Thoracic aorta (tissue), 2 donors: ENCODE measurements at regions not wholly inside any gene's neighbourhood (a gene's known extent, or its start where the extent isn't known, plus 50 kb on each side); places are given as distances from the start of the nearest gene placed in this dataset.

Experiments used
- ATAC-seq: fragments of 150-250 bp; one replicate; pipeline ENCODE4 v1.8.0; 2017; ENCODE audit warnings: low read depth; ENCODE audit not compliant: insufficient number of reproducible peaks, low FRiP score
- DNase-seq: peaks from one replicate; pipeline ENCODE4 v3.0.0-alpha.2; 2020; ENCODE audit warnings: low spot score
- H3K27ac ChIP-seq, 2 donors: fragments of 200-600 bp; sonication (generic); 1 replicate in 1 of 2; 2 replicates in 1 of 2; pipeline ENCODE4 v1.5.1; 2016; ENCODE audit warnings: mild to moderate bottlenecking in 2 of 2, moderate library complexity in 2 of 2
- H3K27me3 ChIP-seq: fragments of 200-600 bp; sonication (generic); replicated peaks from 2 replicates; pipeline ENCODE4 v1.6.0; 2016; ENCODE audit warnings: mild to moderate bottlenecking; ENCODE audit not compliant: insufficient read depth
- H3K36me3 ChIP-seq: fragments of 200-600 bp; sonication (generic); one replicate; pipeline ENCODE4 v1.5.1; 2016
- H3K4me1 ChIP-seq, 2 donors: fragments of 200-600 bp; sonication (generic); 1 replicate in 1 of 2; 2 replicates in 1 of 2; pipeline versions ENCODE4 v1.5.1 to v1.6.0; 2016; ENCODE audit warnings: low read depth in 2 of 2, mild to moderate bottlenecking in 1 of 2; ENCODE audit not compliant: control insufficient read depth in 1 of 2
- H3K4me3 ChIP-seq: fragments of 200-600 bp; sonication (generic); 2 replicates; pipeline ENCODE4 v1.5.1; 2016; ENCODE audit warnings: mild to moderate bottlenecking
- H3K9me3 ChIP-seq: fragments of 200-600 bp; sonication (generic); 2 replicates; pipeline ENCODE4 v1.5.1; 2016
- TF ChIP-seq, protein P1 (sequence below): fragments of 200-600 bp; sonication (generic); IDR thresholded peaks from one replicate; pipeline ENCODE4 v1.5.1; 2019; ENCODE audit warnings: antibody characterized with exemption

- Histone ChIP-seq H3K27me3 (no peaks in the 10 kb centered on the region), H3K4me1 (no peaks in the 10 kb centered on the region), H3K9me3 (no peaks in the 10 kb centered on the region), H3K36me3 (no peaks in the 10 kb centered on the region), H3K4me3 (no peak overlapping the region), H3K27ac (no peak overlapping the region)
- TF ChIP-seq, protein P1, sequence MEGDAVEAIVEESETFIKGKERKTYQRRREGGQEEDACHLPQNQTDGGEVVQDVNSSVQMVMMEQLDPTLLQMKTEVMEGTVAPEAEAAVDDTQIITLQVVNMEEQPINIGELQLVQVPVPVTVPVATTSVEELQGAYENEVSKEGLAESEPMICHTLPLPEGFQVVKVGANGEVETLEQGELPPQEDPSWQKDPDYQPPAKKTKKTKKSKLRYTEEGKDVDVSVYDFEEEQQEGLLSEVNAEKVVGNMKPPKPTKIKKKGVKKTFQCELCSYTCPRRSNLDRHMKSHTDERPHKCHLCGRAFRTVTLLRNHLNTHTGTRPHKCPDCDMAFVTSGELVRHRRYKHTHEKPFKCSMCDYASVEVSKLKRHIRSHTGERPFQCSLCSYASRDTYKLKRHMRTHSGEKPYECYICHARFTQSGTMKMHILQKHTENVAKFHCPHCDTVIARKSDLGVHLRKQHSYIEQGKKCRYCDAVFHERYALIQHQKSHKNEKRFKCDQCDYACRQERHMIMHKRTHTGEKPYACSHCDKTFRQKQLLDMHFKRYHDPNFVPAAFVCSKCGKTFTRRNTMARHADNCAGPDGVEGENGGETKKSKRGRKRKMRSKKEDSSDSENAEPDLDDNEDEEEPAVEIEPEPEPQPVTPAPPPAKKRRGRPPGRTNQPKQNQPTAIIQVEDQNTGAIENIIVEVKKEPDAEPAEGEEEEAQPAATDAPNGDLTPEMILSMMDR: no peak
- DNase-seq (no peak), ATAC-seq (no peak)
These were observed 330.5 kb upstream of the PRKX start for GRCh38 chrX:4043951-4044350.

- H3K4me1 ChIP-seq: no peaks in the 10 kb centered on the region
- ATAC-seq: no peak
- H3K36me3 ChIP-seq: no peaks in the 10 kb centered on the region
- H3K27me3 ChIP-seq: no peaks in the 10 kb centered on the region
- TF ChIP-seq, protein P1: no peak
- no peaks in the 10 kb centered on the region for H3K9me3 ChIP-seq
- no peak overlapping the region for H3K4me3 ChIP-seq
- DNase-seq: no peak
- H3K27ac ChIP-seq: no peak overlapping the region
These were observed 322.4 kb upstream of the PRKX start for GRCh38 chrX:4035874-4036273.

DNA sequence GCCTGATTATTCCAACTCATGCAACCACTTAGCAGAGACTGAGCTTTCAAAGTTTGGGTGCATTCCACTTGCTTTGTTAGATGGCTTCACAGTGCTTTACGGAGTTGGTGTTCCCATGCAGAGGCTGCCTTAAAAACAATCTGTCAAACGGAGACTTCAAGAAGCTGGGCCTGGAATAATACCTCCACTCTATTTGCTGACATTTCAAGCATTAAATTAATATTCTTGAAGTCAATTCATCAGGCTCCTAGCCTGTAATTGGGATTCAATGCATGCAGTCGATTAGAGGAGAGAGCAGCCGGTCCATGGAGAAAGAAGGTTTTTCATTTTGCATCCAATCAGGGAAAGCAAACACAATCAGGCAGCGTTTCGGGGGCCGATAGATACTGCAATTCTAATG lies 314.7 kb upstream of the PRKX start:
- Histone ChIP-seq H3K36me3 (no peaks in the 10 kb centered on the region), H3K4me3 (no peak overlapping the region), H3K27me3 (no peaks in the 10 kb centered on the region), H3K27ac (no peak overlapping the region), H3K9me3 (no peaks in the 10 kb centered on the region), H3K4me1 (no peaks in the 10 kb centered on the region)
- ATAC-seq (no peak), DNase-seq (no peak)
- TF ChIP-seq, protein P1: no peak

DNA sequence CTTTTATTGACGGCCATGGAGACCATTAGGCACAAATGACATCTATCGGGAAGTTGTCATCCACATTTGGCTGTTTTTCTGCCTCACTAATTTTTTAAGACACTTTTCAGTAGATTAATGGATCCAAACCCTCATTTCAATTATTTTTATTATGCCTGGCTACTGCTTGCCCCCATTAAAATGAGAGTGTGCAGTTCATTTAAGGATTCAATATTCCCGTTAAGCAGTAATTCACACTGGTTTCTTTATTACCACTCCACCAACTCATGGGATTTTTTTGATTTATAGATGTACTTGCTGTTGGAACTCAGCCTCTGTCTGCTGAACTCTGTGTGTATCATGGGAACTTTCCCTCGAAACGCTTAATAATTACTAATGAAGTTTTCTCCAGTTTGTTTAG lies 291.8 kb upstream of the PRKX start:
- no peak overlapping the region for H3K27ac ChIP-seq
- no peaks in the 10 kb centered on the region for H3K9me3 ChIP-seq
- no peaks in the 10 kb centered on the region for H3K27me3 ChIP-seq
- H3K4me3 ChIP-seq: no peak overlapping the region
- H3K36me3 ChIP-seq: no peaks in the 10 kb centered on the region
- H3K4me1 ChIP-seq: no peaks in the 10 kb centered on the region
- TF ChIP-seq, protein P1: no peak
- DNase-seq (no peak), ATAC-seq (no peak)

- no peaks in the 10 kb centered on the region for H3K27me3 ChIP-seq
- DNase-seq: no peak
- H3K4me3 ChIP-seq: no peak overlapping the region
- H3K9me3 ChIP-seq: no peaks in the 10 kb centered on the region
- no peak overlapping the region for H3K27ac ChIP-seq
- ATAC-seq: no peak
- H3K36me3 ChIP-seq: no peaks in the 10 kb centered on the region
- TF ChIP-seq, protein P1: no peak
- H3K4me1 ChIP-seq: no peaks in the 10 kb centered on the region
These were observed 291.4 kb upstream of the PRKX start for GRCh38 chrX:4004822-4005221.
